Kidney capillary endothelial cell (primary cell): ENCODE measurements at regions not wholly inside any gene's neighbourhood (a gene's known extent, or its start where the extent isn't known, plus 50 kb on each side); places are given as distances from the start of the nearest gene placed in this dataset.
A peak's percentile ranks its signal among the peaks of the same experiment; 100 is the strongest.

ENCODE experiments used
- DNase-seq: peaks from one replicate; pipeline ENCODE4 v3.0.0-alpha.2; 2018; ENCODE audit warnings: low spot score

DNA sequence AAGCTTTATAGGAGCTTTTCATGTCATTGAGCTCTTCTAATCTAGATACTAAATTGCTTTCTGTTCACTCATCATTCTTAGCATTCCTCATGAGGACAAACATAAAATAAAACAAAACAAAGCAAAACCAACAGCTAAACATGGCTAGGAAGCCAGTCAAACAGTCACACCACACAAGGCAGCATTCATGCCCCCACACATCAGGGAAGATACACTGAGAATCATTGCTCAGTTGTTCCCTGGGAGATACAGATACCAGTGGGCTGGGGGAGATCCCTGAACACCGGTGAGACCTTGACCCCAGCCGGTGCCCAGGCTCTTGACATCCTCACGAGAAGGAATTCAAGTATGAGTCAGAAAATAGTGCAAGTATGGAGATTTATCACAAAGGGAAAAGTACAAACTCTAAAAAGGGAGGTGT is 177.9 kb upstream of the ARL4C start:
- no peak for DNase-seq

DNA sequence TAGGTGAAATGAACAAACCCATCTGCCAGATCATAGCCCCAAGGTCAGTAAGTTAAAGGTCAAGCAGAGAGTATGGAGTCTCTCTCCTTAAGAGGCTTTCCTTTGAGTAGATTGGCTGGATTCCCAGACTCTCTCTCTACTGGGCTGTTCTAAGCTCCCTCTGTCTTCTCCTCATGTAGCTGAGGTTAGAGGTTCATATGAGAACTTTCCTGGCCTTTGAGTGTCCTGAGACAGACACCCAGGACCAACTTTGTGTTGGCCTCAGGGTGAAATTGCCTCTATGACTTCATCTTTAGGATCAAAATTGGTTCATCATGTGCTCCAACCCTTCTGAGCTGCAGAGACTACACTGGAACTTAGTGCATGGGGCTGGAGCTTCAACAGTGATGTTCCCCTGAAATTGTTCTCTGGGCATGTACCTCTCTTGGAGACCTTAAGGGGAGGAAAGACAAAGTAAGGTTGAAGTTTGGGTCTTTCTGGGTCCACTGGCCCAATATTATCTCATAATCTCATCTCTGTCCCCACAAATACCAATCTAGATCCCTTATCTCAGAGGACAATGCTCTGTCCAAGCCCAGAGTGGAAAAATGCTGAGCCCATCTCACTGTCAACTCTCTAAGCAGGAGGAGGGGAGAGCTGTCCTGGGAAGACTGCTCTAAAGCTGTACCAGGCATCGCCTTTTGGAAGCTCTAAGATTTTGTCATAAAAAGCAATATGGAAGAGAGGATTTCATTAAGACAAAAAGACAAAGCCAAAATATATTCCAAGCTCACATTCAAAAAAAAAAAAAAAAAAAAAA is 177.3 kb upstream of the ARL4C start:
- no peak for DNase-seq

DNA sequence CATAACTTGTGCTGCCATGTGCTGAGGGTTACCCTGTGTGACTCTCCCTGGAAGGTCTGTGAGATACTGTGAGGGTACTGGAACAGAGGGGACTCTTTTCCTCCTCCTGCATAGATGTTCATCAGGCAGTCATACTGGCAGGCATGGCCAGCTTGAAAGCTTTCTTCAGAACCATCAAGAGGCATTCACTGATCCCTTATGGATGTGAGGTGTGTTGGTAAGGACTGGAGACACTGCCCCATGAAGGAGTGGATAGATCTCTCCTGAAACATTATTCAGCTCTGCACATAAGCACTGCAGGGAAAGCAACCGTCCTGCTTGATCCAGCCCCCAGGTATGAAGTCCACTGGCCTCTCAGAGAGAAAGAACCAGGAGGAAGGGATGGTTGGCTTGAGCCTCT is 176.6 kb upstream of the ARL4C start:
- DNase-seq: no peak

DNA sequence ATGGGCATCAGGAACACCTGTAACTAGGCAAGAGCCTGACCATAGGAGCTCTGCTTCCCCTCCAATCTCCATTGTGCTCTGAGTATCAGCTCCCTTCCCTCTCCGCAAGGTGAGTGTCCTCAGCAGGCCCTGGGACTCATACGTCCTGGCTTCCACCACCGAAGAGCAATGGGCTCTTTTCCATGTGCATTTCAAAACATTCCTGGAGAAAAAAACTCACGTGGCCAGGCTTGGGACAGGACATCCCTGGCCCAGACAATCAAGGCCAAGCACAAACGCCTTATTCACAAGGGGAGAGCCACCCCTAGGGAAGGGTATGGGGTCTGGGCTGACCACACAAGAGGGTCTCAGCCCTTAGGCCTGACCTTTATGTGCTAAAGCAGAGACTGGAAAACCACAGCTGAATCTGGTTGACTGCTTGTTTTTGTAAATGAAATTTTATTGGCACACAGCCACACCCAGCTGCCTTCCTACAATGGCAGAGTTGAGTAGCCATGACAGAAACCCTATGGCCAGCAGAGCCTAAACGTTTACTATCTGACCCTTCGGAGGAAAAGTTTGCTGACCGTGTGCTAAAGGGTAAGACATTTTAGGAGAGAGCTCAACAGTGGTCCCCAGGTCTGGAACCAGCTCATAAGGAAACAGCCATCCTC is 175.7 kb upstream of the ARL4C start:
- no peak for DNase-seq

DNA sequence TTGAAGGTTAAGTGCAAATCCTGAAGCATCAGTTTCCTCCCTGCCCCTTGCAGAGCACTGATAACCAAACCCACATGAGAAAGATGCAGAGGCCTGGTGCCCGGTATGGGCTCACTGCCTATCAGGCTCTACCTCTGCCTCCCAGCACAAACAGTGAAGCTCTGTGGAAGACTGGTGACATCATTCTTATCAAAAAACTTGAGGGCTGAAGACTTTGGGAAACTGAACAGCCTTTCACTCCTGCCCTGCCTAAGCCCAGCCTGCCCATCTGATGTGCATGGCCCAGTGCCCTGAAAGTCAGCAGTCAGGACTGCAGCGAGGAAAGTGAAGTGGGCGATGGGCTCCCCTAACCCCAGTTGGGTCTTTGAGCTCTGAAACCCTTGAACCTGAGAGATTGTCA is 174.8 kb upstream of the ARL4C start:
- DNase-seq: no peak

DNA sequence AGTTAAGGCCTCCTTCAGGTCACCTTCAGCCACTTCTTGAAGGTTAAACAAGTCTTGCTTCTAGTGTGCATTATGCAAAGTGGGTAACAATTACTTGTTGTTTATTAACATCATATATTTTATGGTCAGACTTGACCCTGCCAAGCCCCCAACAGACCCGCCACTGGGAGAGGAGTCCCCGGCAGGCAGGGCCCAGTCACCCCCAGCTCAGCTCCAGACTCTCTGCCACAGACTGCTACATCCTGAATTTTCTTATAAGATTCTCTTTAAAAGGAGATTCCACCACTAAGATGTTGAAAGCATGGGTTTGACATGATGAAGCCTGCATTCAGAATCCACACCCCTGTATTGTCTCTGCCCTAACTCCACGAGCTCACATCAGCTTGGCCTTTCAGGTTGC is 174.3 kb upstream of the ARL4C start:
- DNase-seq: no peak

DNA sequence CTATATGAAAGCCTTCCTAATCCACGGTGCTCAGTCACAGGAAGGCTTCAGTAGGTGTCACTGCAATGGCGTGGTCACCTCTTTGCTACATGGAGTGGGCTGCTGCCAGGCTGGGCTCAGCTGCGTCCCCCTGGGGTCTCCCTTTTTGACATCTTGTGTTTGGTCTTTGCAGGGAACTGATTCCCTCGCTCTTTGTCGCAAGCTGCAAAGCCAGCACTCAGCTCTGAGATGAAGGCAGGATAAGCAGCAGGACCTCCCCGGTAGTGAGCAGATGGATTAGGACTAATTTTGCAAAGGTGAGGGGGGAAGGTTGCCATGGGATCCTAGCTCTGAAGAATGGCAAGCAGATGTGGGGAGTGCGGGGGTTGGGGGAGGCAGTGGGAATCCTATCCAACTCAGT is 173.9 kb upstream of the ARL4C start:
- no peak for DNase-seq

DNA sequence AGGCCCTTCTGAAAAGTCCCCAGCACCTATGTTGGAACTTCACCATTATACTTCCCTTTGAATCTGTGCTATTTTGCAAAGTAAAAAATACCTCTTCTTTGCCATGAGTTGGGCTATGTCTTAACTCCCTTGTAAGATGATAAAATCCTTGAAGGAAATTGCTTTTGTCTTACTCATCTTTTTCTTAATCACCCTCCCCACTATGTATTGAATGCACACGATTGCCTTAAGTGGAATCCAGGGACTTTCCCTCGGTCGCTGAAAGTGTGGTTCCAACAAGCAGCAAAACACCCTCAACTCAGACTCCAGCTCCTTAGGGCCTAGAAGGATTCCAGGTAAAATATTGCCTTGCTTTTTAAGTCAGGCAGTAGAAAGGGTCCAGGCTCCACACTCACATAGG is 173.2 kb upstream of the ARL4C start:
- peak; percentile 65 for DNase-seq

DNA sequence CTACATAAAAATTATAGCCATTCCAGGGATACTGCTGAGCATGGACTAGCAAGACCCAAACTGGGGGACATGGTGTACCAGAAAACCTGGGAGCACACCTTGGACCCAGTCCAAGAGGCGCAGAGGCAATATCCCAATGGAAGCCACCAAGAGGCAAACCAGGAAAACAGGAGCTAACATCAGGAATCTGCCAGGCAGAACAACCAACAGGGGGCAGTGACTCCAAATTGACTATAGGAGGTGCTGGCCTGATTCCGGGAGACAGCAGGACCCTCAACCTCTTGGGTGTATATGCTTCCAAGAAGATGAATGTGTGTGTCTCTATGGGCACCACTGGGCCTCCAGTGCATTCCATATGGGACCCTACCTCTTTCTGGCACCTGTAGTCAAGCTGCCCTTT is 172.7 kb upstream of the ARL4C start:
- no peak for DNase-seq

DNA sequence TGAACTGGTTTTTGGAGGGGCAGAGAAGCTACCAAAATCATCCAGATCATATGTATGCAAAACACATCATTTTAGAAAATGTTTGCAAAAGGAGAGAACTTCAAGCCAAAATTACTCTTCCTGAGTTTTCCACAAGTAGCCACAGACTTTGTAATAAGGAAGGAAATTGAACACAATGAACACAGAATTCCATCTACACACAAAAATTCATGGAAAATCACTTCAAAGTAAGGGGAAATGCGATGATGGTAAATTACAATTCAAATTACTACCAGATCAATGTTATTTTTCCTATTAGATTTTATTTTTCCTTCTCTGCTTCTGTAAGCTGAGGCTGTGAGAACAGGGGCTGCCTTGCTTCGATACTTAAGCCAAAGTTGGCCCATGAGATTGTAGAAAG is 172.1 kb upstream of the ARL4C start:
- no peak for DNase-seq

DNA sequence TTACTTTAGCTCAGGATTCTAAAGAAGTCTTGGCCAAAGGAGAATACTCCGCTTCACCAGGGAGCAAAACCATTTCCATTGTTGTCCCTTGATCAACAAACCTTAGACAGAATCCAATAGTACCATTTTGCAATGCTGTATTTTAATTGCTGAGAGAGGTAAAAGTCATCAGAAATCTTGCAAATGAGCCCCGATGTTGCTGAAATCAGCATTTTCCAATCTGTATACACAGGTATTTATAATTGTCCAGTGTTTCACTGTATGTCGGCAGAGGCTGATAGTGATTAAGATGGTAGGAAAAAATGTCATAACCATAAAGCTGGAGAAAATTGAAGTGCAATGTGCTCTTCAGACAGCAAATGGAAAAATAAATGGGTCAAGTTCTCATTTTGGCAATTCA is 170.0 kb upstream of the ARL4C start:
- no peak for DNase-seq

DNA sequence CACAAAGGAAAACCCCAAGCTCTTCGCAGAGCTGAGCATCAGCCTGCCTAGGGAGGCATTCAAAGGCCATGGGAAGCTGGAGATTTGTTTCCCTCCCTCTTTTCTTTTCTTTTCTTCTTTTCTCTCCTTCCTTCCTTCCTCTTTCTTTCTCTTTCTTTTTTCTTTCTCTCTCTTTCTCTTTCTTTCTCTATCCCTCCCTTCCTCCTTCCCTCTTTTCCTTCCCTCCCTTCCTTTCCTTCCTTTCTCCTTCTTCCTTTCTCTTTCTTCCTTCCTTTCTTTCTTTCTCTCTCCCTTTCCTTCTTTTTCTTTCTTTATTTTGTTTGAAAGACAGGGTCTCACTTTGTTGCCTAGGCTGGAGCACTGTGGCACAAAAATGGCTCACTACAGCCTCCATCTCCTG is 168.4 kb upstream of the ARL4C start:
- no peak for DNase-seq

DNA sequence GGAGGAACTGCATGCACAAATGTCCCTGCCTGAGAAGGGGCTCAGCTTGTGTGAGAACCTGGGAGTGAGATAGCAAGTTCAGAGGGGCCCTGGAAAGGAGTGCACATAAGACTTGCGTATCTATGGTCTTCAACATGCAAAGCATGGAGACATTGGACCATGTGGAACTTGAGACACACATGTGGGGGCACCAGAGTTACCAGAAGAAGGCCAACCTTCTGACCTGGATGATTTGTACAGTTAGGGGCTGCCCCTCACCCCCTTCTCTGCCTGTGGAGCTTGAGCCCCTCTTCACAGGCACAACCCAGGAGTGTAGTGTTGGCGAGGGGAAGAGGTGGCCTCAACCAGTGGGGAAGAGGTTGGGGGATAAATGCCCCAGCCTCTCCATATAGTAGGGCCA is 165.0 kb upstream of the ARL4C start:
- no peak for DNase-seq

DNA sequence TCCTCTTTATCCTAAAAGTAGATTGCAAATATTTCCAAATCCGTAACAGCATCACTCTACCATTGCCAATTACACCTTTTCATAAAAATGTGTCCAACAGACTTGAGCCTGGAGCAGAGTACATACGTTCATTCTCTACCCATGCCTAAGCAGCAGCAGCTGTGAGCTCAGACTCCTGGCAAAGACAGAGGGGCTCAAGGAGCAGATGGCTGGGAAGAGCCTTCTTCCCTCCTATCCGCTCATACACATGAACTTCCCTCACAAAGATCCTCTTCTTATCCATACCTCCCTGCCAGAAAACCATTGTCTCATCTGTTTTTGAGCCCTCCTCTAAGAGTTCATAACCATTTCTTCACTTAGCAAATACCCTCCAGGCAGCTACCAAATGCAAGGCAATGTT is 164.3 kb upstream of the ARL4C start:
- DNase-seq: no peak

DNA sequence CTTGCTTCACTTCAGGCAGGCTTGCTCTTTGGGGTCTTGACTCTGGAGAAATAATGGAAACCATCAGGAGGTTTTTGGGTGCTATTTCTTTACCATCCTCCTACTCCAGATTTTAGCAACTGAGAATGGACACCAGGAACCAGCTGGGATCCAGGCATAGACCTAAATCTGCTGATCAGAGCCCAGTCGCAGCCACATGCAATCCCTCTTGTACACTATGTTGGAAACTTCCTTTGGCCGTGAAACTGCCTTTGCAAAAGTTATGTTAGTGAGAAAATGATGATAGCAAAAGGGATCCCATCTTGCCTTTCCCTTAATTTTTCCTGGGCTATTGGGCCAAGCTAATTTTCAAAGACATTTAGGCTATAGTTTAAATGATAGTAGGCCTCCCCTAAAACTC is 158.8 kb upstream of the ARL4C start:
- no peak for DNase-seq

DNA sequence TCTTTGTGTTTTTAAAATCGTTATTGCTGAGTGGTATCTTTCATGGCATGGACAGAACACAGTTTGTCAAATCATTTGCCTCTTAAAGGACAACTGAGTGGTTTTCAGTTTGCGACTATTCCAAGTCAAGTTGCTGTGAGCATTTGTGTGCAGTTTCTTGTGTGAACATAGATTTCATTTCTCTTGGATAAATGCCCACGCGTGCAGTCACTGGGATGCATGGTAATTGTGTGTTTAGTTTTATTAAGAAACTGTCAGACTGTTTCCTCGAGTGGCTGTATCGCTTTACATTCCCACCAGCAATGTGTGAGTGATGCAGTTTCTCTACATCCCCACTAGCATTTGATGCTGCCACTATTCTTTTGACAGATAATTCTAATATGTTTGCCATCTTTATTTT is 154.0 kb upstream of the ARL4C start:
- no peak for DNase-seq

DNA sequence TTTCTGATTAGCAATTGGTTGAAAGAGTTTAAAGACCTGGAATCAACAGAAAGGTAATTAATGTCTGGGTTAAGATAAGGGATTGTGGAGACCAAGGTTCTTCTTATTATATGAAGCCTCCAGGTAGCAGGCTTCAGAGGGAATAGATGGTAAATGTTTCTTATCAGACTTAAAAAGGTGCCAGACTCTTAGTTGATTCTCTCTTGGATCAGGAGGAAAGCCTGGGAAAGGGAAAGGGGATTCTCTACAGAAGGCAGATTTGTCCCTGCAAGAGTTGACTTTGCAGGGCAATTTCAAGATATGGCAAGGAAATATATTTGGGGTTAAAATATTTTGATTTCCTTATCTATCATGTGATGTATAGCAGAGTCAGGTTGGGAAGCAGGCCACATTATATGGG is 153.1 kb upstream of the ARL4C start:
- DNase-seq: no peak

DNA sequence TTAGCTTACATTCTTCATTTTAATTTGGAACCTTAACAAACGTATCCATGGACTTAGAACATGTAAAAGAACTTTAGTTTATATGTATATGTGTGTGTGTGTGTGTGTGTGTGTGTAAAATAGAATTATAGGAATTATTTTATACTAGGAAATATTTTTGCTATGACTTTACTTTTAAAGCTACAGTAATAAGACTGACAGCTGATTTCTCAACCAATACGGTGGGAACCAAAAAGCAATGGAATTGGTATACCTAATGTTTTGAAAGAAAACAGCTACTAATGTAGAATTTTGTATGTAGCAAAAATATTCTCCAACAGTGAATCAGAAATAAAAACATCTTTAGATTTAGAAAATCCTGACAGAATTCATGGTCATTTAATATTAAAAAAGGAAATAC is 146.5 kb upstream of the ARL4C start:
- DNase-seq: no peak

DNA sequence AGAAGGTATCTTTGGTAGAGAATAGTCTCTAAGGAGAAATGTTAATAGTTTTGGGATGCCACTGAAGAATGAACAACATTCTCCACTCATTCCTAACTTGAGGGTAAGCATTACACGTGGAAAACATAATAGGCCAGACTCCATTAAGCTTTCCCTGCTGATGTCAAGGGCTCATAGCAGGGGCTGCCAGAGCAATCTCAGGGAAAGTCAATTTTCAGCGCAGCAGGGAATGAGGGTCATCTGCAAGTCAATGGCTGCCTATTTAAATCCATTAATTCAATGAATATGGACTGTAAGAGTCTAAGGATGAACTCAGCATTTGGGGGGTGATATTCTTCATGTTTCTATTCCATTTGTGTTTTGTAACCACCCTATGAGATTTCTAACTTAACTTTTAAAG is 144.2 kb upstream of the ARL4C start:
- DNase-seq: no peak

DNA sequence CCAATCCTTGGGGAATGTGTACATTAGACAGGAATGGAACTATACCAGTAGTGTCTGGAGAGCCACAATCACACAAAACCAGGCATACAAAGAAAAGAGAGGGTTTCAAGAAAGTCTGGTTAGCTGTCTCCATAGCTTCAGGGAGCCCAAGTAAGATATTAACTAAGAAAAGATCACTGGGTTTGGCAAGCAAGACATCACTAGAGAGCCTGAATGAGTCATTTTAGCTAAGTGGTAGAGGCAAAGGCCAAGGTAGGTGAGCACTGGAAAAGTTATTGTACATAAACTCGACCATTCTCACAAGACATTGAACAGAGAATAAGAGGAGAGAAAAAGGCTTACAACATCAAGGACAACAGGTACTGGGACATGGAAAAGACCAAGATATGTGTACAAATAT is 143.8 kb upstream of the ARL4C start:
- DNase-seq: no peak

DNA sequence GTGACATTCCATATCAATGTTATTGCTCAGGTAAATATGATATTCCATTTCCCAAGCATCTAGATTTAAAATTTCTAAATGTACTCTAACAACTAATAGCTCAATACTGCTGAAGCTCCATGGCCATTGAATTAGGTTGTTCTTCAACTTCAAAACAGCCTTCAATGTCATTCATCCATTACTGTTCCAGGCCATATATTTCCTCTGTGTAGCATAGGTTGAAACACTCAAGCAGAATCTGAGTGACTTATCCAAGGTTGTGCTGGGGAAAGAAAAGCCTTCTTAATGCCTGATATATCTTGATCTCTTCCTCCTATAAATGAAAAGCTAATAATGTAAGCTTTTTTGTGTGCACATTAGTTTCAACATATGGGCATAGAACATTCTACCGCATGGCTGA is 142.1 kb upstream of the ARL4C start:
- no peak for DNase-seq

DNA sequence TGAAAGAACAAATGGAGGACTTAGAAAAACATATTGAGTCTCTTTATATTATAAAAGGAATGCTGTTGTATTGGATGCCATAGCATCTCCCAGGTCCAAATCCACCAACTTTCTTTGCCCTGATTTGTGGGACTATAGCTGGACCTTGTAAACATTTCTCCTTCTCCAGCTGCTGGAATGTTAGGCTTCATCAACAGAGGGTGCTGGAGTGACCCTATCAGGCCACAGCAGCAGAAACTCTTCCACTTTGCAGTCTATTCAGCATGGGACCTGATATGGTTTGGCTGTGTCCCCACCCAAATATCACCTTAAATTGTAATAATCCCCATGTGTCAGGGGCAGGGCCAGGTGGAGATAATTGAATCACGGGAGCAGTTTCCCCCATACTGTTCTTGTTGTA is 138.4 kb upstream of the ARL4C start:
- no peak for DNase-seq

DNA sequence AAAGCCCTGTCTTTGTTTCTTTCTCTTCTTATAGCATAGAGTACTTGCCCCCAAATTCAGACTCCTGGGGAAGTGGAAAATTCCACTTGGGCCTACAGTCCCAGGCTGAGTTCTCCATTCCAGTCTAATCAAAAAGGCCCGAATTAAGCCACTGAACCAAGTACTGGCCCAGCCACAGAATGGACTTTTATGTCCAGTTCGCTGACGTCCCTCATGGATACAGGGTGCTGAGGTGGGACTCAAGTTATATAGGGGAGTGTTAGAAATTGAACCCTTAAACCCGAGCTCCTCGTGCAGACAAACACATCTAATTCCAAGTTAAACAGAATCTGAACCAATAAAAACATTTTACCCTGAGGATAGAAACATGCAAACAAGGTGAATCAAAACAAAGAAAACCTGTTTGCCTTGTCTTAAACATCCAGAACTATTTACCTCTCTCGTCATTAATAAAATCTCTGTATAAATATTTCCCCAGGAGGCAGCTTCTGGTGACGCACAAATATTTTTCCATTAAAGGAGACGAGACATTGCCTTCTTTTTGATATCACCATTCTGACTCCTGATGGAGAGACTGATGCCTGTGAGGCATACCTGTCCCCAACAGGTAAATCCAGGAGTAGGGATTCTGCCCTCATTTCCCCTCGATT is 136.8 kb upstream of the ARL4C start:
- no peak for DNase-seq
